Osteoblast (primary cell): ENCODE measurements at regions not wholly inside any gene's neighbourhood (a gene's known extent, or its start where the extent isn't known, plus 50 kb on each side); places are given as distances from the start of the nearest gene placed in this dataset.

Experiments
- DNase-seq: peaks from one replicate; pipeline ENCODE4 v3.0.0; 2011; ENCODE audit warnings: low spot score, mixed read lengths; ENCODE audit not compliant: insufficient read length; ENCODE audit errors: missing footprints
- H2AFZ ChIP-seq: 2 replicates; pipeline ENCODE4 v1.6.0; 2011; ENCODE audit warnings: mild to moderate bottlenecking, low read length
- H3K27ac ChIP-seq: 2 replicates; pipeline ENCODE4 v1.5.1; 2011; ENCODE audit warnings: mild to moderate bottlenecking, low read depth, low read length, moderate library complexity
- H3K27me3 ChIP-seq: 2 replicates; pipeline ENCODE4 v1.6.0; 2012; ENCODE audit warnings: mild to moderate bottlenecking, control low read depth, inconsistent platforms, low read length, moderate library complexity; ENCODE audit not compliant: insufficient read depth
- H3K36me3 ChIP-seq: 2 replicates; pipeline ENCODE4 v1.5.1; 2011; ENCODE audit warnings: mild to moderate bottlenecking, low read length, control low read depth, moderate library complexity; ENCODE audit not compliant: insufficient read depth
- H3K4me1 ChIP-seq: 2 replicates; pipeline ENCODE4 v1.5.1; 2011; ENCODE audit warnings: mild to moderate bottlenecking, low read length, control low read depth, moderate library complexity; ENCODE audit not compliant: insufficient read depth
- H3K4me2 ChIP-seq: 2 replicates; pipeline ENCODE4 v1.6.0; 2011; ENCODE audit warnings: mild to moderate bottlenecking, low read length; ENCODE audit not compliant: insufficient read depth
- H3K4me3 ChIP-seq: fragments of 200-600 bp; sonication (generic); 3 replicates; pipeline ENCODE4 v1.5.1; 2012; ENCODE audit warnings: mild to moderate bottlenecking, low read length, inconsistent platforms; ENCODE audit not compliant: insufficient read depth
- H3K79me2 ChIP-seq: 2 replicates; pipeline ENCODE4 v1.6.0; 2012; ENCODE audit warnings: mild to moderate bottlenecking, low read length, control low read depth, inconsistent platforms; ENCODE audit not compliant: insufficient read depth
- H3K9me3 ChIP-seq: 2 replicates; pipeline ENCODE4 v1.5.1; 2011; ENCODE audit warnings: low read depth, low read length, control low read depth
- H4K20me1 ChIP-seq: 2 replicates; pipeline ENCODE4 v1.6.0; 2012; ENCODE audit warnings: mild to moderate bottlenecking, low read length, control low read depth; ENCODE audit not compliant: insufficient read depth
- TF ChIP-seq, protein P1 (sequence below): IDR thresholded peaks from 2 replicates; pipeline ENCODE4 v1.5.1; 2011; ENCODE audit warnings: mild to moderate bottlenecking, low read depth, low read length, moderate library complexity; ENCODE audit errors: extremely low read depth

DNA sequence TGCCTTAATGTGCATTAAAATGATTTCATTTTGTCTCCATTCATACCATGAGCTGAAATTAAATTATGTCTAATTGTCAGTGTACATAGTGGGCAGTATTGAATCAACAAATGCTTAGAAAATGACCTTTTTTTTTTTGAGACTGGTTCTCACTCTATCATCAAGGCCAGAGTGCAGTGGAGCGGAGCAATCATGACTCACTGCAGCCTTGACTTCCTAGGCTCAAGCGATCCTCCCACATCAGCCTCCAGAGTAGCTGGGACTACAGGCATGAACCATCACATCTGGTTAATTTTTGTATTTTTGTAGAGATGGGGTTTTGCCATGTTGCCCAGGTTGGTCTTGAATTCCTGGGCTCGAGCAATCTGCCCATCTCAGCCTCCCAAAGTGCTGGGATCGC lies 117.0 kb upstream of the BLID start:
- Histone ChIP-seq H3K4me3 (no peak overlapping the region), H3K36me3 (no peaks in the 10 kb centered on the region), H2AFZ (no peak overlapping the region), H3K27ac (no peak overlapping the region), H3K4me1 (peaks cover 24% of the 10 kb centered on the region), H4K20me1 (no peaks in the 10 kb centered on the region), H3K4me2 (no peak overlapping the region), H3K79me2 (no peaks in the 10 kb centered on the region), H3K27me3 (no peaks in the 10 kb centered on the region), H3K9me3 (no peaks in the 10 kb centered on the region)
- no peak for DNase-seq
- TF ChIP-seq, protein P1, sequence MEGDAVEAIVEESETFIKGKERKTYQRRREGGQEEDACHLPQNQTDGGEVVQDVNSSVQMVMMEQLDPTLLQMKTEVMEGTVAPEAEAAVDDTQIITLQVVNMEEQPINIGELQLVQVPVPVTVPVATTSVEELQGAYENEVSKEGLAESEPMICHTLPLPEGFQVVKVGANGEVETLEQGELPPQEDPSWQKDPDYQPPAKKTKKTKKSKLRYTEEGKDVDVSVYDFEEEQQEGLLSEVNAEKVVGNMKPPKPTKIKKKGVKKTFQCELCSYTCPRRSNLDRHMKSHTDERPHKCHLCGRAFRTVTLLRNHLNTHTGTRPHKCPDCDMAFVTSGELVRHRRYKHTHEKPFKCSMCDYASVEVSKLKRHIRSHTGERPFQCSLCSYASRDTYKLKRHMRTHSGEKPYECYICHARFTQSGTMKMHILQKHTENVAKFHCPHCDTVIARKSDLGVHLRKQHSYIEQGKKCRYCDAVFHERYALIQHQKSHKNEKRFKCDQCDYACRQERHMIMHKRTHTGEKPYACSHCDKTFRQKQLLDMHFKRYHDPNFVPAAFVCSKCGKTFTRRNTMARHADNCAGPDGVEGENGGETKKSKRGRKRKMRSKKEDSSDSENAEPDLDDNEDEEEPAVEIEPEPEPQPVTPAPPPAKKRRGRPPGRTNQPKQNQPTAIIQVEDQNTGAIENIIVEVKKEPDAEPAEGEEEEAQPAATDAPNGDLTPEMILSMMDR, result no peak

DNA sequence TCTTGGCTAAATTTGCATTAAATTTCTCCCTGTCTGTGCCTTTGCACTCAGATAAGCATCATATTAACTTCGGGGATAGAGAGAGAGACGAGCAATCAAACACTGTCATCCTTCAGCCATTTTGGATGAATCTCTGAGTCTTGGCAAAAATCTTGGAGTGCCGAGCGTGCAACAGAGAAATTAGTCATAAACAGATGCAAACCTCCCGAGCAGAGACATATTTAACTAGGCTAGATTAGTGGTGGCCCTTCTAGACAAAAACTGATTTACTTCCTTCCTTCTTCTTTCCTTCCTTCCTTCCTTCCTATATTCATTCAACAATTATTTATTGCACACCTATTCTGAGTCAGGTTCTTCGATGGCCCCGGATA lies 114.4 kb upstream of the BLID start:
- peak; percentile 78 for DNase-seq
- H2AFZ ChIP-seq, result peak overlapping the region; percentile 68
- peak overlapping the region; percentile 13 for H3K4me2 ChIP-seq
- peaks cover 26% of the 10 kb centered on the region for H3K4me1 ChIP-seq
- no peaks in the 10 kb centered on the region for H3K9me3 ChIP-seq
- TF ChIP-seq, protein P1, result no peak
- H3K27ac ChIP-seq, result no peak overlapping the region
- H3K79me2 ChIP-seq, result no peaks in the 10 kb centered on the region
- H3K4me3 ChIP-seq, result no peak overlapping the region
- H4K20me1 ChIP-seq, result no peaks in the 10 kb centered on the region
- no peaks in the 10 kb centered on the region for H3K36me3 ChIP-seq
- H3K27me3 ChIP-seq, result no peaks in the 10 kb centered on the region

DNA sequence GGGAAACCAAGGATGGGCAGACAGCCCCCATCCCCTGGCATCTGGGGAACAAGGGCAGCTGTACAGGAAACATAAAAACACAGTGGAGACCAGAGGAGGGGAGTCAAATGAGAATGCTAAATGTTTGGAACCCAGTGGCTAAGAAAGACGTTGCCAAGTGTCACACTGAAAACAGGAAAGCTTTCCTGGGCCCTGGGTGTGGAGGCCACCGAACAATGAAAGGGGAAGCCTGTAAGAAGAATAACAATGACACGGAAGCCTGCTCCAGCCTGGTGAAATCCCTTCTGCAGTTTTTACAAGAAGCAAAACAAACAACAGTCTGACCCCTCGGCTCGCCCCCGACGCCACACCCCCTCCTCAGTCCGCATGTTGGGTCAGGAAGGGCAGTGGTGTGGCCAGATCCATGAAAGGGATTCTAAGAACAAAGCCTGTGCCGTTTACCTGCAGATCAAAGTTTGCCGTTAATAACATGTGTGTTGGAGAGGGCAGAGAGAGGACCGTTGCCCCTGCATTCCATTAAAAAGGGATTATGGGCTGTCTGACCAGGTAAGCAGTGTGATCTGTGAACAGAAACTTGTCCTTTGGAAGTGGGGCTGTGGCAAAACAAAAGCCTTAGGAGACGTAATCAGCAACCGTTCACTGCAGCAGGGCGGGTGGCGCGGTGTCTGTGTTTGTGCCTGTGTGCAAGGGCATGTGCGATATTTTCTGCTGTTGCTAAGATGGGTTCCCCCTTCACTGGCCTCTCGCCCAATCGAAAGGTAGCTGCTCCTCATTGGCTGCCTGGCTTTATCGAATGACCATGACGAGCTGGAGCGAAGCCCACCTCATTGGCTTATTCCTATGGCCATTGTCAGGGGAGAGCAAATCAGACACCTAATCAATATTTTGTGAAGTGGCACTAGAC lies 113.7 kb upstream of the BLID start:
- Histone ChIP-seq H3K4me1 (peaks cover 25% of the 10 kb centered on the region), H3K4me2 (peak overlapping the region; percentile 22), H2AFZ (peak overlapping the region; percentile 68), H3K9me3 (no peaks in the 10 kb centered on the region), H3K79me2 (no peaks in the 10 kb centered on the region), H3K4me3 (no peak overlapping the region), H3K27ac (no peak overlapping the region), H3K27me3 (no peaks in the 10 kb centered on the region), H4K20me1 (no peaks in the 10 kb centered on the region), H3K36me3 (no peaks in the 10 kb centered on the region)
- TF ChIP-seq, protein P1, result no peak
- no peak for DNase-seq

DNA sequence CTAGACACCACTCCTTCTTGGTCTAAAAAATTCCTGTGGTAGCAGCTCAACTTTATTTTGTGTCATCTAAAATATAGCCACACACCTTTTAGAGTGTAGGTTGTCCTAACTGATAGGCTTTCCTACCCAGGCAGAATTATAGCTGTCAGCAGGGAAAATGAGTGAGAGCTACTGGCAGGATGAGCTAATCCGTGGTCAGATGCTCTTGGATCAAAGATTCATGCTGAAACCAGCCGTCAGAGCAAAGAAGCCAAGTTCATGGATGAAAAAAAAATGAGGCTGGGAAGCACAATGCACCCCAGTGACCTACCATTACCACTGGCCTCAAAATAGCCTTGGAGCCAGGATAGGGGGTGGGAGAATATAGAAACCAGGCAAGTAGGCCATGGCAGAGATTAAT lies 113.1 kb upstream of the BLID start:
- Histone ChIP-seq H3K36me3 (no peaks in the 10 kb centered on the region), H3K79me2 (no peaks in the 10 kb centered on the region), H3K9me3 (no peaks in the 10 kb centered on the region), H3K4me3 (no peak overlapping the region), H3K4me1 (peaks cover 25% of the 10 kb centered on the region), H3K27me3 (no peaks in the 10 kb centered on the region), H3K4me2 (peak overlapping the region; percentile 22), H4K20me1 (no peaks in the 10 kb centered on the region), H3K27ac (no peak overlapping the region), H2AFZ (peak overlapping the region; percentile 68)
- TF ChIP-seq, protein P1, result no peak
- no peak for DNase-seq
